Tibial artery (tissue), 4 donors: ENCODE measurements at regions not wholly inside any gene's neighbourhood (a gene's known extent, or its start where the extent isn't known, plus 50 kb on each side); places are given as distances from the start of the nearest gene placed in this dataset.

Source experiments
- DNase-seq, 2 donors: peaks; one replicate each; pipeline ENCODE4 v3.0.0-alpha.2; 2019
- H3K27ac ChIP-seq, 2 donors: fragments of 200-600 bp; sonication (generic) in 1 of 2; 1 replicate in 1 of 2; 2 replicates in 1 of 2; pipeline ENCODE4 v1.5.1; 2018 to 2019; ENCODE audit warnings: mild to moderate bottlenecking in 1 of 2
- H3K27me3 ChIP-seq, 2 donors: fragments of 200-600 bp; sonication (generic) in 1 of 2; one replicate each; pipeline versions ENCODE4 v1.5.1 to v1.6.0; 2016 to 2019
- H3K36me3 ChIP-seq, 3 donors: fragments of 200-600 bp; sonication (generic) in 2 of 3; one replicate each; pipeline ENCODE4 v1.5.1; 2016 to 2019; ENCODE audit warnings: mild to moderate bottlenecking in 2 of 3
- H3K4me1 ChIP-seq, 4 donors: fragments of 200-600 bp; sonication (generic) in 2 of 4; 1 replicate in 3 of 4; 2 replicates in 1 of 4; pipeline ENCODE4 v1.5.1; 2016 to 2019
- H3K4me3 ChIP-seq, 2 donors: fragments of 200-600 bp; sonication (generic) in 1 of 2; 1 replicate in 1 of 2; 2 replicates in 1 of 2; pipeline ENCODE4 v1.5.1; 2018 to 2019; ENCODE audit warnings: mild to moderate bottlenecking in 2 of 2
- H3K9me3 ChIP-seq, 3 donors: fragments of 200-600 bp; sonication (generic) in 1 of 3; one replicate each; pipeline ENCODE4 v1.5.1; 2016 to 2019
- intact Hi-C: fragments of 100-400 bp; cut with DNase I; formaldehyde crosslinking; loops from one replicate; pipeline ENCODE4 v1.15.0; 2023; ENCODE audit warnings: low total_unique reads
- TF ChIP-seq, protein P1 (sequence below), 2 experiments: fragments of 200-600 bp in 1 of 2; fragments of 450-650 bp in 1 of 2; IDR thresholded peaks; one replicate each; pipeline ENCODE4 v1.5.1; 2017 to 2019; ENCODE audit warnings: antibody characterized with exemption in 2 of 2, mild to moderate bottlenecking in 1 of 2, moderate library complexity in 1 of 2

DNA sequence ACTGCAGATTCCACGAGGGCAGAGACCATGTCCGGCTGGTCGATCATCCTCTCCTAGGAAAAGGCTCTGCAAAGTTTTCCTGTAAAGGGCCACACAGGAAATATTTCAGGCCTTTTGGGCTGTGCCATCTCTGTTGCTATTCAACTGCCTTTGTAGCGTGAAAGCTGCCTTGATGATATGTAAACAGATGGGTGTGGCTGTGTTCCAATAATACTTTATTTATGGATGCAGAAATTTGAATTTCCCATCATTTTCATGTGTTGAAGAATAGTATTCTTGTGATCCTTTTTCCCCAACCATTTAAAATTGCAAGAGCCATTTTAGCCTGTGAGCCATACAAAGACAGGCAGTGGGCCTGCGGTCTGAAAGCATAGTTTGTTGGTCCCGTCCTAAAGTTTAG is 950.7 kb upstream of the RBFOX1 start:
- TF ChIP-seq, protein P1, sequence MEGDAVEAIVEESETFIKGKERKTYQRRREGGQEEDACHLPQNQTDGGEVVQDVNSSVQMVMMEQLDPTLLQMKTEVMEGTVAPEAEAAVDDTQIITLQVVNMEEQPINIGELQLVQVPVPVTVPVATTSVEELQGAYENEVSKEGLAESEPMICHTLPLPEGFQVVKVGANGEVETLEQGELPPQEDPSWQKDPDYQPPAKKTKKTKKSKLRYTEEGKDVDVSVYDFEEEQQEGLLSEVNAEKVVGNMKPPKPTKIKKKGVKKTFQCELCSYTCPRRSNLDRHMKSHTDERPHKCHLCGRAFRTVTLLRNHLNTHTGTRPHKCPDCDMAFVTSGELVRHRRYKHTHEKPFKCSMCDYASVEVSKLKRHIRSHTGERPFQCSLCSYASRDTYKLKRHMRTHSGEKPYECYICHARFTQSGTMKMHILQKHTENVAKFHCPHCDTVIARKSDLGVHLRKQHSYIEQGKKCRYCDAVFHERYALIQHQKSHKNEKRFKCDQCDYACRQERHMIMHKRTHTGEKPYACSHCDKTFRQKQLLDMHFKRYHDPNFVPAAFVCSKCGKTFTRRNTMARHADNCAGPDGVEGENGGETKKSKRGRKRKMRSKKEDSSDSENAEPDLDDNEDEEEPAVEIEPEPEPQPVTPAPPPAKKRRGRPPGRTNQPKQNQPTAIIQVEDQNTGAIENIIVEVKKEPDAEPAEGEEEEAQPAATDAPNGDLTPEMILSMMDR (IDR thresholded peaks at IDR 0.05), result no peak
- H3K4me1 ChIP-seq, result no peaks in the 10 kb centered on the region
- H3K27ac ChIP-seq, result no peak overlapping the region
- H3K9me3 ChIP-seq, result no peaks in the 10 kb centered on the region
- DNase-seq, result no peak
- intact Hi-C loops, result no loop called here
- H3K4me3 ChIP-seq, result no peak overlapping the region
- H3K36me3 ChIP-seq, result no peaks in the 10 kb centered on the region
- H3K27me3 ChIP-seq, result no peaks in the 10 kb centered on the region

DNA sequence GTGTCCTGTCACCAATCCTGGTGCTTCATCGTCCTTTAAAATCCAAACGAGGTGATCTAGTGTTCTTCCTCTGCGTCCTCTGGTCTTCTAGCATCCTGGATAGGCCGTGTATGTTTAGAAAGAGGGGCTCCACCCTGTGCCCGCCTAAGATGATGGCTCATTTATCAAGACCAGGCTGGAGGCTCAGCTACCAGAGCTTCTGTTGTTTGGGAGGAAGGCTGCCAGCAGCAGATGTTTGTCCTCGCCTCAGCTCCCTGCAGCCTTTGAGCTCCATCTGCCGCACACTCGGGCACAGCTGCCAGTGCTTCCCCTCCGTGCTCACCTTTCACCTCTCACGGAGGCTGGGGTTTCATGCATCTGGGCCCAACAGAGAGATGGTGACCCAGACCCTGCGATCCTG is 954.7 kb upstream of the RBFOX1 start:
- TF ChIP-seq, protein P1 (IDR thresholded peaks at IDR 0.05), result no peak
- intact Hi-C loops, result no loop called here
- no peak overlapping the region for H3K27ac ChIP-seq

DNA sequence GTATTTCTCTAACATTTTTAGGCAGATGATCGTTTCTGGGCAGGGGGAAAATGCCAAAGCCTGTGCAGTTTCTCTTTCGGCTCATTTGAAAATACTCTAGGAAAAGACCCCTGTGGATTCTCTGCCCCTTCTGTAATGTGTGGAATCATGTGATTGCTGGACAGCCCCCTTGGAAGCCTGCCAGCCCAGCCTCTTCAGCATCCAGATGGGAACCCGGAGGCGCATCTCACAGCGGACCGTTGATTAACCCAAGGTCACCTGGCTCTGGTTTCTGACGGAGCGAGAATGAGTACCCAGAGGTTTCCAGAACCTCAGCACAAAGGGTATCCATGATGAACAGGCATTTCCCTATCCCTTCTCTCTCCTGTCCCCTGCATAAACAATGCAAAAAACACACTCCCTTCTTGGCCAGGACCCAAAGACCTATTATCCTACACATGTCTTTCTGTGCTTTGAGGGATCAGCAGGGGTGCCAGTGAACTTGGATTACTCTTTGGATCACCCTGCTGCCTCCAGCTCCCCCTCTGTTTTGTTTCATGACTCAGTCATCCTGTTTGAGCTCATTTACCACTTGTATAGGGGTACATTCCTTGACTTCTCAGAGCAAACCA is 957.1 kb upstream of the RBFOX1 start:
- DNase-seq, result no peak
- no peaks in the 10 kb centered on the region for H3K36me3 ChIP-seq
- H3K9me3 ChIP-seq, result no peaks in the 10 kb centered on the region
- no peak overlapping the region for H3K4me3 ChIP-seq
- TF ChIP-seq, protein P1 (IDR thresholded peaks at IDR 0.05), result no peak
- intact Hi-C loops, result no loop called here
- H3K4me1 ChIP-seq, result no peaks in the 10 kb centered on the region
- H3K27me3 ChIP-seq, result no peaks in the 10 kb centered on the region
- no peak overlapping the region for H3K27ac ChIP-seq

More for the DNA sequence above, 954.7 kb upstream of the RBFOX1 start:
- H3K27me3 ChIP-seq, result no peaks in the 10 kb centered on the region
- no peak for DNase-seq
- H3K36me3 ChIP-seq, result no peaks in the 10 kb centered on the region
- no peaks in the 10 kb centered on the region for H3K9me3 ChIP-seq
- H3K4me1 ChIP-seq, result no peaks in the 10 kb centered on the region
- no peak overlapping the region for H3K4me3 ChIP-seq

DNA sequence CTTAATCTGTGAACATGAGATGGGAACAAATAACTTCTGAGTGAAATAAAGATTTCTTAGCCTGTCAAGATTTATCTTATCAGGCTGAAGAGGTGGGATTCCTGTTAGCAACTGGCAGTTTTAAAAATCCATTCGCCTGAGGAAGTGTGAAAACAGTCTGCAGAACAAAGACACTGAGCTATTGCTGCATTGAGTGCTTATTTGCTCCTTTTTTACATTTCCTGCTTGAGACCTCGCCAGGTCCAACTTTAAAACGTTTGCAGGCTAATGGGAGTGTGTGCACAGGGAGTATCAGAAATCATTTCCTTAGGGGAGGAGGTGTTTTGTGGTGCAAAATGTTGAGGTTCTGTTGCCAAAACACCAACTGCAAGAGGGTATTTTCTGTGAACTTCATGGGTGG is 957.8 kb upstream of the RBFOX1 start:
- no peaks in the 10 kb centered on the region for H3K27me3 ChIP-seq
- no peaks in the 10 kb centered on the region for H3K4me1 ChIP-seq
- no peaks in the 10 kb centered on the region for H3K36me3 ChIP-seq
- TF ChIP-seq, protein P1 (IDR thresholded peaks at IDR 0.05), result no peak
- H3K4me3 ChIP-seq, result no peak overlapping the region
- no peak for DNase-seq
- intact Hi-C loops, result no loop called here
- H3K27ac ChIP-seq, result no peak overlapping the region
- no peaks in the 10 kb centered on the region for H3K9me3 ChIP-seq

DNA sequence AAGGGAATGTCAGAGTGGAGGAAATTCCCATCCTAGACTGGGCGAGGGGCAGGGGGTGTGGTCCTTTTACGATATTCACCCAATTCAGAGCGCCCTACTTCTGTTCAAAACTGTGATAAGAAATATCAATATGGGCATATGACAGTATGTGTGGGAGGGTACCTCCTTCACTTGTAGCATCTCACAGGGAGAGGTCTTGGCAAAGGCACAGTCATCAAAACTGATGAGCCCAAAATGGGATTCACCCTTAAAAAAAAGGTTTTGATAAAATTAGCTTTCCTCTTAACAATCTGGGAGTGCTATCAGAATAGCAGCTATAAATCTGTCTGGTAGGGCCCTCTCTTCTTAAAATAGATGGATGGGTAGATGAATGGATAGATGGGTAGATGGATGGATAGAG is 967.8 kb upstream of the RBFOX1 start:
- H3K27me3 ChIP-seq, result no peaks in the 10 kb centered on the region
- H3K4me3 ChIP-seq, result no peak overlapping the region
- no peak overlapping the region for H3K27ac ChIP-seq
- intact Hi-C loops, result no loop called here
- H3K4me1 ChIP-seq, result no peaks in the 10 kb centered on the region
- H3K36me3 ChIP-seq, result no peaks in the 10 kb centered on the region
- no peak for DNase-seq
- H3K9me3 ChIP-seq, result no peaks in the 10 kb centered on the region
- TF ChIP-seq, protein P1 (IDR thresholded peaks at IDR 0.05), result no peak
